ENCODE measurements at regions not wholly inside any gene's neighbourhood (a gene's known extent, or its start where the extent isn't known, plus 50 kb on each side); places are given as distances from the start of the nearest gene placed in this dataset.

GRCh38 chr18:37778417-37779165 lies 213.0 kb upstream of the CELF4 start:
- DNase-seq, result no peak

GRCh38 chr18:37769826-37770225 lies 204.2 kb upstream of the CELF4 start:
- no peak for DNase-seq

GRCh38 chr18:37764541-37765288 lies 199.1 kb upstream of the CELF4 start:
- no peak for DNase-seq

GRCh38 chr18:37762076-37762621 lies 196.6 kb upstream of the CELF4 start:
- DNase-seq, result no peak

- DNase-seq, result no peak
Measured at GRCh38 chr18:37754141-37754540, 188.5 kb upstream of the CELF4 start.

GRCh38 chr18:37742436-37742835 lies 176.8 kb upstream of the CELF4 start:
- no peak for DNase-seq

GRCh38 chr18:37741032-37741623 lies 175.5 kb upstream of the CELF4 start:
- DNase-seq, result no peak

- DNase-seq, result no peak
Measured at GRCh38 chr18:37734406-37734805, 168.8 kb upstream of the CELF4 start.

- DNase-seq, result no peak
Measured at GRCh38 chr18:37729716-37730115, 164.1 kb upstream of the CELF4 start.

GRCh38 chr18:37724206-37724605 lies 158.6 kb upstream of the CELF4 start:
- no peak for DNase-seq

- no peak for DNase-seq
Measured at GRCh38 chr18:37721544-37722522, 156.2 kb upstream of the CELF4 start.

GRCh38 chr18:37720663-37721062 lies 155.1 kb upstream of the CELF4 start:
- DNase-seq, result no peak

- DNase-seq, result no peak
Measured at GRCh38 chr18:37717656-37718055, 152.1 kb upstream of the CELF4 start.

GRCh38 chr18:37717098-37717497 lies 151.5 kb upstream of the CELF4 start:
- DNase-seq, result no peak

GRCh38 chr18:37716106-37716735 lies 150.6 kb upstream of the CELF4 start:
- DNase-seq, result no peak

GRCh38 chr18:37714691-37715090 lies 149.1 kb upstream of the CELF4 start:
- DNase-seq, result no peak

GRCh38 chr18:37712776-37713175 lies 147.2 kb upstream of the CELF4 start:
- no peak for DNase-seq

- no peak for DNase-seq
Measured at GRCh38 chr18:37711766-37712505, 146.3 kb upstream of the CELF4 start.

GRCh38 chr18:37710726-37711125 lies 145.1 kb upstream of the CELF4 start:
- DNase-seq, result no peak

GRCh38 chr18:37709740-37710139 lies 144.1 kb upstream of the CELF4 start:
- no peak for DNase-seq

GRCh38 chr18:37705016-37705415 lies 139.4 kb upstream of the CELF4 start:
- DNase-seq, result no peak
